Left forelimb (tissue), 1 donor: ENCODE measurements at regions not wholly inside any gene's neighbourhood (a gene's known extent, or its start where the extent isn't known, plus 50 kb on each side); places are given as distances from the start of the nearest gene placed in this dataset.

Experiments
- DNase-seq: peaks from one replicate; pipeline ENCODE4 v3.0.0-alpha.2; 2018; ENCODE audit warnings: low spot score

DNA sequence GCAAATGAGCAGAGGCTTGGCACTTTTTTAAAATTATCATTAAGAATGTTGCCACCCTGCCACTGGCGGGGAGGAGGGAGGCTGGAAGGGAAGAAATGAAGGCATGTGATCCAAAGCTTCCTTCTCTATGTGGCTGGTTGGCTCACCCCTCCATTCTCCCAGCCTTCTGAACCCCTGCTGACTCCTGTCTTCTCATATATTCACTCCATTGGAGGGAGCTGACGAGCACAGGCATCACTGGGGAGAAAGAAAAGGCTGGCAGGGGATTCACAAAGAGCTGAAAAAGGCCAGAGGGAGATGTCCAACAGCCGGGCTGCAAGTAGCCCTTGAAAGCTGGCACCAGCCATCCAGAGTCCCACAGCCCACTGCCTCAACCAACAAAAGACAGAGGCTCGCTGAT lies 495.6 kb downstream of the BCOR start:
- no peak for DNase-seq

DNA sequence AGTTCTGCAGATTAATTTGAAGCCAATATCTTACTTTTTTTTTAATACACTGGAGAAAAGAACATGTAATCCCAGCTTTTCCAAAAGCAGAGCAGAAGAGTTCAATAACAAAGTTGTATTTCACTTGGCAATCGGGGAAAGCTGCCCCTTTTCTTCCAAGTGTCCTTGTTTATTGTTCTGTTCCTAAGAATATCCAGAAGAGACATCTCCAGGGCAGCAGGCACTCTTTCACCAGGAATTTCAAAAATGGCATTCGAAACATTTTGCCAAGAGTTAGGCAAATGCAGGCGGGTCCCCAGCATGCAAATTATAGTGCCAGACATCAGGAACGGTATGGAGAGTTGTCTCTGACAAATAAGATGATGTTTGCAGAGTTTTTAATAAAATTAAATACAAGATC lies 494.5 kb downstream of the BCOR start:
- no peak for DNase-seq

DNA sequence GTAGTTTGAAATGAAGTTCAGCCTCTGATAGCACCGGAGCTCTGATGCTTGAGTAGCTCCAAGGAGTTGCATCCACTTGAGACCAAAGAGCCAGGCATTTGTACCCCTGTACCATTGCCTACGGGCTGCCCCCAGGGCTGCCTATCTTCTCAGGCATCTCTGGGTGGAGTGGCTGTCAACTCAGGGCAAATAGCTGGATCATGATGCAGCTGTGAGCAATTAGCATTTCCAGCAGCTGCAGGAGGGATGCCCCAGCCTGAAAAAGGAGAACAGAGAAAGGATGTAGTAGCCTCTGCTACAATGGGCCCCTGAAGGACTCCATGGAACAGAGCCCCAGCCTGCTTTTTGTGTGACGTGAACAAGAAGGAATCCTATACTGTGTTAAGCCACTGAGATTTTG lies 492.6 kb downstream of the BCOR start:
- no peak for DNase-seq

DNA sequence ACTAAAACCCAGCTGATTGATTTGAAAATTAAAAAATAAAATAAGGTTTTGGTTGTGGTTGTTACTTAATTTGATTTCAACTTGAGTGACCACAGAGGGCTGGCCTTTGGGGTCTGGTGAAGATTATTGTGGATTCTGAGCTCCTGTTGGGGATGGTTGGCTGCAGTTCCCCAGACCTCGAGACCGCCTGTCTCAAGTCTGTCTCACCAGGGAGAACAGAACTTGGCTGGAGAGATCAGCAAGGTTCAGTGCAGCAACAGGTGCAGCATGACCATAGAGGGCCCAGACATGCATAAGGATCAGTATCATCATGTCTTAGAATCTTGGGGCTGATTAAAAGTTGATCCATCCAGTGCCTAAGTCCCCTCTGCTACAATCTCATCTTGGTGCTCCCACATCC lies 491.9 kb downstream of the BCOR start:
- DNase-seq, result no peak

DNA sequence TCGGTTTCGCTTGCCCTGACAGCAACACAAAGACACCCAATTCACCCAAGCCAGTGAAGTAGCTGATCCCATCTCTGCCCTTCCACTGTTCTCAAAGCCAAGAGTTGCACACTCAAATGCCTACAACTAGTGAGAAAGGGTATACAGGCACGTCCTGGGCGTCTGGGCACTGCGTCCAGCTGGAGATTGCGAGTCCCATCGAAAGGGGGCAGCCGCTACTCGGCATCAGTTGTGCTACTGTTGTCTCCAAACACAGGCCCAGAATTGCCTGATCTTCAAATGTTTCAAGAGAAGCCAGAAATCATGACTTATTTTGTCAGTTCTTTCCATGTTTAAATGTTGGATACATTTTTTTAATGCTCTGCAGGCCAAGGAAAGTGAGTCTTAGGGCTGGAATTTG lies 487.8 kb downstream of the BCOR start:
- DNase-seq, result no peak

DNA sequence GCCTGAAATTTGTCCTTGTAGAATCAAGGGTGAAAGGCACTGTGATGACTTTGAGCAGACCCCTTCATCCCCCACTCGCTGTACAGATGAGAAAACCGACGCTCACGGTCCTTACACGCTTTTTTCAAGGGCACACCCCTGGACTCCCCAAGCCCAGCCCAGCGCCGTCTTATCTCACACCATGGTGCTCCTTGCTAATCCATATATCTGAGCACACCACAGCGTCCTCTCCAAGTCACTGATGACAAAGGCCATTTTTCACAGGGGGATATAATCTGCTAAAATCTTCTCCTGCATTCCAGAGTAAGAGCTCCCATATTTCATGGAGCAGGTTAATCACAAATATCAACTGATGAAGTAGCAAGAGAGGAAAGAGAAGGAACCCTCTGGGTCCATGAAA lies 486.3 kb downstream of the BCOR start:
- no peak for DNase-seq

DNA sequence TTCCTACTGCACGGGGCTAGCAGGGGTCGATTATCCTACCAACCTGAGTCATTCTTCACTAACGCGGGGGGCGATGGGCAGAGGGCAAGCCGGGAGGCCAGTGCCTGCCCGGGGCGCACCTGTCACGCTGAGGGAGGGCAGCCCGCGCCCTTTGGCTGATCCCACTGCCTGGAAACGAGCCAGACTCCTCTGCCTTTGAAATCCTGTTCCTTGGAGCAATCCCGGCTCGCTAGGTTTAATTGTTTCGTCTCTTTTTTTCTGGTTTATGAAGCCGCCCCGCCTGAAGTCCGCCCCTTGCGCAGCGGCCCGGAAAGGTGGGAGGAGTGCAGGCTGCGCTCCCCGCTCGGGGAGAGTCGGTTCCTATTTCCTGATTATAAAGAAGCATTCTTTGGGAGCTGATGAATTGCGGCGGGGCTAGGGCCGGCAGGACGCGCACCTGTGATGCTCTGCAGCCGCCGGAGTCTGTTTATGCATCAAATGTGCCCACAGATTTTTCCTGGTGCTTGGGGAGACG lies 484.2 kb downstream of the BCOR start:
- DNase-seq, result peak; percentile 67

DNA sequence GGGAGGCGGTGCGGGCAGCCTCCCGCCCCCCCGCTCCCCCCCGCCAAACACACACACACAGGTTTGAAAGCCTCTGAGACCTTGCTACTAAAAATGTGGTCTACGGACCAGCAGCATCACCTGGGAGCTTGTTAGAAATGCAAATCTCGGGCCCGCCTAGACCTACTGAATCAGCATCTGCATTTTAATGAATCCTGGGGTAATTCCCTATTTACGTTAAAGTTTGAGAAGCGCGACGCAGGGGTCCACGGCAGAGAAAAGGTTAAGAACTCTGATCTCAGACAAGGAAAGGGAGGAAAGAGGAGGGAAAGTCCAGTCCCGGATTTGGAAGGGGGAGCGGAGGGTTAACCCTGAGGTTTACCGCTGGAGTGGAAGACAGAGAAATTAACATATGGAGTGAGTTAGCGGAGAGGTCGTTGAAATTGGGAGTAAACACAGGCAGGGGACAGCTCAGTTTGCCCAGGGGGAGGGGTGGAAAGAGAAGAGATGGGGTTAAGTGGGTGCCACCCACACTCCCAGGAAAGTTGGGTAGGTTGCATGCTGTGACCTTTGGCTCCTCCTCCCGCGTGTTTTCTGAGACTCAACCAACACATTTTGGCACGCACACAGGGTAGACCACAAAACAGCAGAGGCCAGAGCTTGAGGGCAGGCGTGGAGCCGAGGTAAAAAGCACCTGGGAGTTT lies 483.6 kb downstream of the BCOR start:
- DNase-seq, result no peak

DNA sequence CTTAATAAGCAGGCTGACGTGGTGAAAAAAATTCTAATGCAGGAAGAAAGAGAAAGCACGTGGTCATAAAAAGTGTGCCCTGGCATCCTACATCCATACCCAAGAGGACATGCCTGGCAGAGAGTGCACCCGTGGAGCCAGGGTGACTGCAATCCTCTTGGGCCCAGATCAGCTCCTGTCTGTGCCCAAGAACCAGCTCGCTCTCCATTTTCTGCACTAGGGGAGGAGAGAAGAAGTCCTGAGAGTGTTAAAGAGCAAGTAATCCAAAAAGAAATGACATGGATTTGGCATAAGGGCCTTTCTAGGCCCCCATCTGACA lies 483.1 kb downstream of the BCOR start:
- no peak for DNase-seq

DNA sequence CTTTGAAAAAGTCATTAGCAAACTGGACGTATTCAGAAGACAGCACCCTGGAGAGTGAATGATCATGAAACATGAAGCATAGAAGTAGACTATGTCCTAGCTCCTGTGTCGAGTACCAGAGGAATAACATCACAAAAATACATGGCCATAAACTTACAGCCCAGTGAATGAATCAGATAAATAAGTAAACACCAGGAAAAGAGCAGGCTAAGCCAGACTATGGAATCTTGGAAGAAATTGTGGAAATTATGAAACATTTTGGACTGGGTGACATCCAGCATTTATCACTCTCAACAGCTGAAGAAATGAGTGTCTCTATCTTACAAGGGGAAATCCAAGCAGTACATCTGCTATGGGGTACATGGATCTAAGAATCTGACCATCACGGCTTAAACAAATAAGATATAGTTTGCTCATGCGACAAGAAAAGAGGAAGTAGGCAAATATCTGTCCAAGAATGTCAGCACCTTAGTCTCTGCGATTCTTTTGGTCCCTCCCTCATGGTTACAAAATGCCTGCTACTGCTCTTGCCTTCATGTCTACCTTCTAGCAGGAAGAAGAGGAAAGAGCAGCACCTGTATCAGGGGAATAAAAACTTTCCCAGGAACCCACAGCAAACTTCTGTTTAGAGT lies 481.5 kb downstream of the BCOR start:
- DNase-seq, result no peak

DNA sequence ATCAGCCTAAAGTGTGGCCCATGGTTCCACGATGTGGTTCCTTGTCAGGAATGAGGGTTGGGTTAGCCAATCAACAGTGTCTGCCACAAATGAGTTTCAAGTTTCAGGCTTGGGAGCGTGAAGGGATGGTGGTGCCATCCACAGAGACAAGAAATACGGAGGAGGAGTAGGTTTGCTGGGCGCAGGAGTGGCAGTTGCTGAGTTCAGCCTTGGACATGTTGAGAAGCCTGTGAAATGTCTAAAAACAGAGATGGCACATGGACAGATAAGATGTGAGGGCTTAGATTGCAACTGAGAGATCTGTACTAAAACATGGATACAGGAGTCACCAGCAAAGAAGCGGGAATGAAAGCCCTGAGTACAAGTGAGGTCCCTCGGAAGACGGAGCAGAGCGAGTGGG lies 481.0 kb downstream of the BCOR start:
- DNase-seq, result no peak

DNA sequence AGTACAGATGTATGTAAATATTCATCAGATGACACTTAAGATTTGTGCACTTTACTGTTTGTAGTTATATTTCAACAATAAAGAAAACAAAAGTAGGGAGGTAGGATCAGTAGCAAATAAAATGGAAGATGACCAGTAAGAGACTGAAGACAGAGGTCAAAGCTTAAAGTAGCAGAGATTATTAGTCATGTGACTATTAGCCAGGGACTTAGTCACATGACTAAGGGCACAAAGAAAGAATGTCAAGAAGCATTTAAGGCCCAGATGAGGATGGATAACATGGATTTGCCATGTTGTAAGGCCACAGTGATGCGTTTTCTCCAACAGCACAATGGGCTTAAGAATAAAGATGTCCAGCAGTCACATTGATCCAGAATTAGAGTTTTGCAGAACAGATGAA lies 479.6 kb downstream of the BCOR start:
- DNase-seq, result no peak

DNA sequence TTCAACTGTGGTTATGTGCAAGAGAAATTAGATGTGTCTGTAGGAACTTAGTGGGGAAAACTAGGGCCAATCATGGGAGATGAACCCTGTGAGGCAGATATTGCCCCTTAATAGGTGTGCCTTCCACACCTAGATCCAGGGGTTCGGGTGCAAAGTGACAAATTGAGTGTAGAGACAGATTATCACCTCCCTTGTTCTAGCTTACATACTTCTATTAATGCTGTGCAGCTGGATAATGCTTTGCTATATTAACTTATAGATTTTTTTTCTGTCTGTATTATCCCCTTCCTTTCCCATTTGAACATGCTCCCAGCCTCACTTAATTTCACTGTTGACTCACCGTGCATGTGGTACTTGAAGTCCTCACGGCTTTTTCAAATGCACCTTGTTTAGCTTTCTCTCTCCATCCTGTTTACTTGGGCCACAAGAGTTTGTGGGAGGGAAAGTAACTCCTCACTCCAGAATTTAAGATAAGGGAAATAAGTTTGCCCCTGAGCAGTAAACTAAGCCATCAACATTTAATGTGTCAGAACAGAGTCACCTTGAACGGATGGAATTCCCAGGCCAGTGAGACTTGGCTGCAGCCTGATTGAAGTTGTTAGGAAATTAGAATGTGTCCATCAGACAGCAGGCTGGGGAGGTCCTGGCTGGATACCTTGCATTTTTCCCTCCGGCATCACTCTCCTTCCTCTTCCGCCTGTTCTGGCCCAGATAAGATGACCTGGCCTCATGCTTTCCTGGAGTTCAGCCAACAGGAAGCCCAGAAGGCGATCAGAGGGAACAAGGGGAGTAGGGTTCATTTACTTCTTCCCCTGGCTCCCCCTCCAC lies 478.4 kb downstream of the BCOR start:
- no peak for DNase-seq

DNA sequence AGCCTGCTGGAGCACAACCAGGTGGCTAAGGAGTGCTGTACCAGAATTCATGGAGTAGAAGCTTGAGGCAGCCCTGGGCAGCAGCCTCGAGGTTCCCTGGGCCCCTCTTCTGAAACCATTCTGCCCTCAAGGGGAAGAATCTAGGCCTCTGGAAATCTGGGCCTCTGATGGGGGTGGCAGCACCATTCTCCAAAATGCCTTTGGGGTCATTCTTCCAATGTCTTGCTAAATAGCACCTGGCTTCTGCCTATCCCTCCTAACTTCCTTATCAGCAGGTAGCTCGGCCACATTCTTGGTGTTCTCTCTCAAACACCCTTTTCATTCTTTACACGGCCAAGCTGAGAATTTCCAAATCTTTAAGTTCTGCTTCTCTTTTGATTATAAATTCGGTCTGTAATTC lies 473.6 kb downstream of the BCOR start:
- DNase-seq, result no peak

DNA sequence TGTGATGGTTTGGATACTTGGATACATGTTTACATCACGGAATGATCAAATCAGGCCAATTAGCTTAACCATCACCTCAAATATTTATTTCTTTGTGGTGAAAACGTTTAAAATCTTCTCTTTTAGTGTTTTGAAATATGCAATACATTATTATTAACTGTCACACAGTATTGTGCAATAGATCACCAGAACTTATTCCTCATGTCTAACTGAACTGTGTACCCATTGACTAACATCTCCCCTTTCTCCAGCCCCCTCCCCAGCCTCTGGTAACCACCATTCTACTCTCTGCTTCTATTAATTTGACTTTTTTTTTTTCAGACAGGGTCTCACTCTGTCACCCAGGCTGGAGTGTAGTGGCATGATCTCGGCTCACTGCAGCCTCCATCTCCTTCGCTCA lies 471.9 kb downstream of the BCOR start:
- no peak for DNase-seq

DNA sequence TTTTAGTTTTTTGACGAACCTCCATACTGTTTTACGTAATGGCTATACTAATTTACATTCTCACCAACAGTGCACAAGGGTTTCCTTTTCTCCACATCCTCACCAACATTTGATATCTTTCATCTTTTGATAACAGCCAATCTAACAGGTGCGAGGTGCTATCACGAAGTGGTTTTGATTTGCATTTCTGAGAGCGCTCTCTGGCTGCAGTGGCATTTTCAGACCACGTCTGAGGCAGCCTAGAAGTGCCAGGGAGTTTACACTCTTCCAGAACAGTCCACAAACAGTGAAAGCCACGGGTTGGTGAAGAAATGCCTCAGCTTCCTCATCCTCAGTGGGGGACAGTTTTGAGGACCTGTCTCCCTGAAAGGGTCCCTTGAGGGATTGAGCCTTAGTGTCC lies 471.0 kb downstream of the BCOR start:
- no peak for DNase-seq

DNA sequence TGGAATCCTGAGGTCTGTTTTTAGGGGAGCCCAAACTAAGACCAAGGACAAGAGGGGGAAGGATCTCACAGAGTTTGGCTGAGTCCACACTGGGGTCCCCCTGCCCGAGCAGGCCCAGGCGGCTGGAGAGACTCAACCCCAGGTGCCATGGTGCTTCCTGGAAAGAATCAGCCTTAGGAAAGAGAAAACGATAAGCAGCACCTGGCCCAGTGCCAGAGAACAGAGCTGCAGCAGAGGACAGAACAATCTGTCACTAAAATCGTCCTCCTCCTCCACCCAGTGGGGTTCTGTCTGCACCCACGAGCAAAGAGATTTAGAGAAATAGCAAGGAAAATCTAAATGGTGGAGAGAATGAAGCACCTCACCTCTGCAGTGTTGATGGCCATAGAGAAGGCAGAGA lies 470.5 kb downstream of the BCOR start:
- DNase-seq, result no peak

DNA sequence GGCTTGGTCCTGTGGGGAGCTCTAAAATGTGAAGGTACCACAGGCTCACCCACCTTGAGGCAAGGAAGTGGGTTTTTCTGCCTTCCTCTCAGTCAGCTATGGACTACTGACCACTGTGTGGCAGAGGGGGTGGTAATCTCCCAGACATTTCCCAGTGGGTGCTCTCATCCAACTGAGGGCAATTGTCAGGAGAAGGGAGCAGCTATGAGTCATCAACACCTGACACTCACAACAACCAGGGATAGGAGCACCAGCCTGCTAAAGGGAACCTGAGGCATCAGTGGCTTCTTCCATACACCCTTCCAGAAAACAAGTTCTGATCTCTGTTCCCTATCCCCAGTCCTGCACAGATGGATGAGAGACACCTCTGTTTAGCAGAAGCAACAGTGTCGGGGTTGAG lies 468.8 kb downstream of the BCOR start:
- DNase-seq, result no peak

DNA sequence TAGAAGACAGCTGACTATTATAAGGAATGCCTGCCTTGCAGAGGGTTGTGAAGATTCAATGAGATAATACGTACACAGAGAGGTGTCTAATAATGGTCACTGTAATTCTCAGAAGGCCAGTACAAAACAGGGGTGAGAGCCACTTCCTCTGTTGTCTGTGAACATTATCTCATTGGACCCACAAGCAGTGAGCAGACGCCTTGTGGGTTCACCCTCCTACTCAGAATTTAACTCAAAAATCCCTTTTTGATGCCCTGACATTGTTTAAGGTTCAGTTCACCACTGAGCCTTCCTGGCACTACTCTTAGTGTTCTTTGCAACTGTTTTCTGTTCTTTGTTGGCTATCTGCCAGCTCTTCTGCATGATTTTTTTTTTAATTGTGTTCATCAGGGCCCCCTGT lies 467.4 kb downstream of the BCOR start:
- no peak for DNase-seq

DNA sequence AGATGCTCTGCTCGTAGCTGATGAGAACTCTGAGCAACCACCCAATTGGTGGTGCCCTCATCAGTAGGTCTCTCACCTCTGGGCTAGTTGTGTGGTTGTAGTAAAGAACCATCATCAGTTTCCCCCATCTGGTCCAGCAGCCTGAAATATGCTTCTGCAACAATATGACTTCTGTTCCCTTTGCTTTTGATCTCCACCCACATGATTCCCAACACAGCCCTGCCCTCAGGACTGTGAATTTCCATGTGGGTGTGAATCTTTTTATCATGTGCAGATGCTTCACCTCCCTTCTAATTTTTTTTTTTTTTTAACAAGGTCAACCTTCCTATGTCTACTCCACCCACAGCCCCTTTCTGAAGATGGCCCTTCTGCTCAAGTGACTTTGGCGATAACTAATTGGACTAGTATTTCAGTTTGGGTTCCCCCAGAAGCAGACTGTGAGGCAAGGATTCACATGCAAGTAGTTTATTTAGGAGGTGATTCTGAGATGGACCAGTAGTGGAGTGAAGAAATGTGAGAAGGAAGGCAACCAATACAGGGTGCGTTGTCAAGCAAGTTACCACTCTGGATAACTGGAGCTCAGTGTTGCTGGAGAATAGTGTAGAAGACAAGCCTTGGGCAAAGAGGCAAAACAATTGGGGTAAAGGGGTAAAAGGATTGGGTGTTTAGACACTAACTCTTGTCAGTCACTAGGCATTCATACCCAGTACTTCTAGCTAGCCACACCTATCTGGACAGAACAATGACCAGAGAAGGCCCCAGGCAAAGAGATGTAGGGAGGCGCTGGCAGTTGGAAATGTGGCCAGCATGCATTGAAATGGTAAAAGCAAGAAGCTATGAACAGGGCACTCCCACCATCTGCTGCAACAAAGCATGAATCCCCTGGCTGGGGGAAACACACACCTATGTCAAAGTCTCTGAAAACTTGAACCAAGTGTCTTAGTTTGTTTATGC lies 466.2 kb downstream of the BCOR start:
- DNase-seq, result no peak

DNA sequence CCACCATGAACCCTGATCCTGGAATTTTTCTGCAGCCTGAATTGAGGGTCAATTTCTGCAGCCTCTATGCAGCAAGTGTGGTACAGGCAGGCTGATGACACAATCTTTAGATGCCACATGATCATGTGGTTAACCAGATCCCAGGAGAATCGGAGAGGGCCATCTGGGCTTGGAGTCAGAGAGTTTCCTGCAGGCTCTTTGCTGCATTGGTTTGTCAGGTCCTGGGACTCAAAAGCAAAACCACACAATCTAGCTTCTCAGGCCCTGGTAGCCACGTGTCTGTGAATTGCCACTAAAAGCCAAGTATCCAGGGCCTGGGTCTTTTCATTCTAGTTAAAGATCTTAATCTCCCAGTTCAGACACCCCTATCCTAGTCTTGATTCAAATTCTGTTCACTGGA lies 464.5 kb downstream of the BCOR start:
- no peak for DNase-seq

DNA sequence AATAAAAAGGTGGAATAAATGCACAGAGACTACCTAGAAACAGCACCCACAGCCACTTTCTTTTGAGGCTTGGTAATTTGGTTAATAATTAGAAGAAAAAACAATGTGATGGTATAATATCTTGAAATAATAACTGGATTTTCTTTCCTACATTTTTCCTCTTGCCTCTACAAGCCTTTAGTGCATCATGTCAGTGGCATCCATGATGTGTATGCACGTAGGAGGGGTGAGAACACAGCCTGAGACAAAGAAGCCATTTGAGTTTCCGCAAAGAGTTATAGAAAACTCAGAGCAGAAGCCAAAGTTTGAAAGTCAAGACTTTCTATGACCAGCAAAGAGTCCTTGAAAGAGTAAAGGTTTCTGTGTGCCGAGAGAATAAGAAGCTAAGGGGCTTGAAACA lies 461.3 kb downstream of the BCOR start:
- no peak for DNase-seq
